A673 (cell line): ENCODE measurements at regions not wholly inside any gene's neighbourhood (a gene's known extent, or its start where the extent isn't known, plus 50 kb on each side); places are given as distances from the start of the nearest gene placed in this dataset.

ENCODE experiments used
- BruUV-seq: library from RNA; stranded (reverse); fragments of 400-500 nt; replicated peaks from 2 replicates; lab custom pipeline; 2021; lab: Mats Ljungman, UMichigan
- CTCF ChIA-PET: fragments of 300-600 bp; sonication (Branson Sonifier 250); formaldehyde crosslinking; loops from one replicate; lab custom pipeline; 2022; ENCODE audit warnings: antibody characterized with exemption; lab: Charles Lee
- POLR2A ChIA-PET: fragments of 300-600 bp; sonication (Branson Sonifier 250); formaldehyde crosslinking; loops from one replicate; lab custom pipeline; 2022; ENCODE audit warnings: antibody characterized with exemption; ENCODE audit not compliant: low non-redundant PET; lab: Charles Lee
- DNase-seq: peaks from one replicate; pipeline ENCODE4 v3.0.0-alpha.2; 2015; ENCODE audit warnings: low spot score
- H3K27ac ChIP-seq: fragments of 200-600 bp; sonication (generic); 2 replicates; pipeline ENCODE4 v1.5.1; 2016; ENCODE audit warnings: mixed run types, low read depth, mild to moderate bottlenecking, mixed read lengths, antibody characterized with exemption, low read length; ENCODE audit not compliant: poor library complexity, severe bottlenecking
- H3K27me3 ChIP-seq: fragments of 200-600 bp; sonication (generic); replicated peaks from 2 replicates; pipeline ENCODE4 v1.6.1; 2017; ENCODE audit warnings: mixed run types, low read depth, mild to moderate bottlenecking, mixed read lengths, antibody characterized with exemption, low read length; ENCODE audit not compliant: insufficient read depth, poor library complexity
- H3K36me3 ChIP-seq: fragments of 200-600 bp; sonication (generic); 2 replicates; pipeline ENCODE4 v1.6.1; 2016; ENCODE audit warnings: mixed run types, mild to moderate bottlenecking, mixed read lengths, antibody characterized with exemption, low read length; ENCODE audit not compliant: insufficient read depth, poor library complexity, severe bottlenecking
- H3K4me1 ChIP-seq: fragments of 200-600 bp; sonication (generic); 2 replicates; pipeline ENCODE4 v1.6.1; 2017; ENCODE audit warnings: mixed run types, mild to moderate bottlenecking, mixed read lengths, antibody characterized with exemption, low read length; ENCODE audit not compliant: insufficient read depth, poor library complexity, severe bottlenecking
- H3K4me3 ChIP-seq: fragments of 200-600 bp; sonication (generic); 2 replicates; pipeline ENCODE4 v1.5.1; 2016; ENCODE audit warnings: low read depth, mixed run types, mild to moderate bottlenecking, mixed read lengths, low read length; ENCODE audit not compliant: poor library complexity, severe bottlenecking
- H3K9me3 ChIP-seq: fragments of 200-600 bp; sonication (generic); 2 replicates; pipeline ENCODE4 v1.6.1; 2016; ENCODE audit warnings: mixed run types, low read depth, mild to moderate bottlenecking, mixed read lengths, antibody characterized with exemption, low read length; ENCODE audit not compliant: poor library complexity, severe bottlenecking
- EZH2 ChIP-seq: fragments of 200-600 bp; sonication (generic); IDR thresholded peaks from 2 replicates; pipeline ENCODE4 v1.6.1; 2017; ENCODE audit warnings: borderline replicate concordance, low read depth, mild to moderate bottlenecking, mixed read lengths, antibody characterized with exemption, low read length; ENCODE audit not compliant: poor library complexity, severe bottlenecking
- intact Hi-C: fragments of 100-400 bp; cut with micrococcal nuclease; formaldehyde crosslinking; loops from one replicate; pipeline ENCODE4 v1.10.0; 2022; ENCODE audit not compliant: unreplicated experiment
- TF ChIP-seq, protein P1 (sequence below): fragments of 300-800, 200-600 bp; sonication (generic); conservative IDR thresholded peaks from 2 replicates; pipeline ENCODE4 v1.5.1; 2017; ENCODE audit warnings: low read depth, mild to moderate bottlenecking, antibody characterized with exemption, low read length, moderate library complexity, mixed read lengths

DNA sequence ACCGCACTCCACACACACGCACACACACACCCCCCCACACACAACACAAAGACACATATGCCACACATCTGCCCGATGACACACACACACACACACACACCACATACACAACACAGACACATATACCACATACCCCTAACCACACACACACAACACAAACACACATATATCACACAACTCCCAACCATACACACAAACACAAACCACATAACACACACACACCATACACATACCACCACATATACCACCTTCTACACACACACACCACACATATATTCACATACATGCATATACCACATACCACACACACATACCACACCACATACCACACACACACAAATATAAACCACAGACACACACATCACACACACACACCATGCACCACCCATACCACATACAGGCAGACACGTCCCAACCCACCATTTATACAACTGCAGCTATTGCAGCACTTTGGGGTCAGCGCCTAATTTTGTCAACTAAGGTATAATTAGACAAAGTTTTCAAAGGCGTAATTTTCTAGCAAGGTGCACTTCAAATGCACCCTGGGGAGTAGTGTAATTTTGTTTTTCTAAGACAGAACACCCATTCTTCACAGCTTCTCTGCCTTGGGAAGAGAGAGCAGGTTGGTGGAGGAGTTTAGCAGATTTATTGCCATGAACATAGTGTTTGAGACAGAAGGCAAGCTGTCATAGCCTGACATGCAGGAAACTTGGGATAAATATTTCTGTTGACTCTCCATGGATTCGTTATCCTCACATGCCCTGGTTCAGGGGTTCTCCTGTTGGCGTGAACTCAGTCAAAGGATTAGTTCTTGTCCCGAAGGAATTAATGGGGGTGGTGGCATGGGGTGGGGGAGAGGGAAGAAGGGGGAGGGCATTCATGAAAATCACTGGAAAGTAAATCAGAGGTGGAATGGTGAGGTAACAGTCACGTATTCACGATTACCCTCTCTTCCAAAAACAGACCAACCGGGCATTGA lies 416.1 kb downstream of the LPIN1 start:
- Histone ChIP-seq H3K27me3 (no peaks in the 10 kb centered on the region), H3K4me3 (no peak overlapping the region), H3K9me3 (no peaks in the 10 kb centered on the region), H3K4me1 (no peaks in the 10 kb centered on the region), H3K27ac (no peak overlapping the region), H3K36me3 (no peaks in the 10 kb centered on the region)
- intact Hi-C loops = no loop called here
- ChIA-PET CTCF (no interaction called here), POLR2A (no interaction called here)
- BruUV-seq = no TSS peak
- DNase-seq = no peak
- no peak for TF ChIP-seq EZH2
- TF ChIP-seq, protein P1, sequence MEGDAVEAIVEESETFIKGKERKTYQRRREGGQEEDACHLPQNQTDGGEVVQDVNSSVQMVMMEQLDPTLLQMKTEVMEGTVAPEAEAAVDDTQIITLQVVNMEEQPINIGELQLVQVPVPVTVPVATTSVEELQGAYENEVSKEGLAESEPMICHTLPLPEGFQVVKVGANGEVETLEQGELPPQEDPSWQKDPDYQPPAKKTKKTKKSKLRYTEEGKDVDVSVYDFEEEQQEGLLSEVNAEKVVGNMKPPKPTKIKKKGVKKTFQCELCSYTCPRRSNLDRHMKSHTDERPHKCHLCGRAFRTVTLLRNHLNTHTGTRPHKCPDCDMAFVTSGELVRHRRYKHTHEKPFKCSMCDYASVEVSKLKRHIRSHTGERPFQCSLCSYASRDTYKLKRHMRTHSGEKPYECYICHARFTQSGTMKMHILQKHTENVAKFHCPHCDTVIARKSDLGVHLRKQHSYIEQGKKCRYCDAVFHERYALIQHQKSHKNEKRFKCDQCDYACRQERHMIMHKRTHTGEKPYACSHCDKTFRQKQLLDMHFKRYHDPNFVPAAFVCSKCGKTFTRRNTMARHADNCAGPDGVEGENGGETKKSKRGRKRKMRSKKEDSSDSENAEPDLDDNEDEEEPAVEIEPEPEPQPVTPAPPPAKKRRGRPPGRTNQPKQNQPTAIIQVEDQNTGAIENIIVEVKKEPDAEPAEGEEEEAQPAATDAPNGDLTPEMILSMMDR = no peak

DNA sequence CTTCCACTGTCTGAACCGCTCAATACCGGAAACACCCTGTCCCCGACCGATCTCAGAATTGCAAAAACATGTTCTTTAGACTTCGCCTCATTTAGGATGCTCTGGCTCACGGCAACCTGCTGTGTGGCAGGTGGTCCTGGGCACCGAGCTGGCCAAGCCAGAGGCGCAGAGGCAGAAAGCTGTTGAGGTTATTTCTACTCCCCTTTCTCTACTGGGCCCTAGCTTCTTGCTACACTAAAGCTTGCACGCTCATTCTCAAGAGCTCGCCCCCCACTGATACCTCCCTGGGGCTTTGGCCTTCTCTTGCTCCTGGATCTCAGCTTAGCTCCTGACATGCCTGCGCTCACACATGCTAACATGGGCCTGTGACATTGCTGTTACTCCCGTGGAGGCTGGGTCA lies 417.4 kb downstream of the LPIN1 start:
- peaks cover 6% of the 10 kb centered on the region for H3K4me1 ChIP-seq
- TF ChIP-seq, protein P1 = no peak
- TF ChIP-seq EZH2 = no peak
- H3K27ac ChIP-seq = no peak overlapping the region
- no peak overlapping the region for H3K4me3 ChIP-seq
- H3K36me3 ChIP-seq = no peaks in the 10 kb centered on the region
- intact Hi-C loops = no loop called here
- CTCF ChIA-PET = no interaction called here
- no peaks in the 10 kb centered on the region for H3K27me3 ChIP-seq
- H3K9me3 ChIP-seq = no peaks in the 10 kb centered on the region
- POLR2A ChIA-PET = no interaction called here
- DNase-seq = no peak
- no TSS peak for BruUV-seq

DNA sequence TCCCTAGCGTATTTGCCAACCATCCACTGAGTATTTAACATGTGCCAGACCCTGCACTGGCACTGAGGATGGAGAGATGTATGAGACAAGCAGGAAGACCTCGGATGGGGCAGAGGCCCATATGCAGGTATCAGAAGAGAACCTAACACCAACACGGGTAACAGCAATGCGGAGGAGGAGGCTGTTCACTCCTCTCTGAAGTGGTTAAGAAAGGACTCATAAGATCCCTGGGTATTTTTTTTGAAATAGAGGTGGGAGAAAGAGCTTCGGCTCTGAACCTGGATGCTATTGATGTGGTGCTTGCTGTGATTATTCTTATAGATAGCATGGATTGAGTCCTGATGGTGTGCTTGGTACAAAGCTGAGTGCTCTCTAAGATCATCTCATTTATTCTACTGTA lies 418.3 kb downstream of the LPIN1 start:
- DNase-seq = no peak
- Histone ChIP-seq H3K4me1 (peaks cover 14% of the 10 kb centered on the region), H3K4me3 (no peak overlapping the region), H3K27ac (no peak overlapping the region), H3K27me3 (no peaks in the 10 kb centered on the region), H3K9me3 (no peaks in the 10 kb centered on the region), H3K36me3 (no peaks in the 10 kb centered on the region)
- TF ChIP-seq, protein P1 = no peak
- no peak for TF ChIP-seq EZH2
- no TSS peak for BruUV-seq
- intact Hi-C loops = no loop called here
- CTCF ChIA-PET = no interaction called here
- POLR2A ChIA-PET = no interaction called here
